GM21526 (cell line): ENCODE measurements at regions not wholly inside any gene's neighbourhood (a gene's known extent, or its start where the extent isn't known, plus 50 kb on each side); places are given as distances from the start of the nearest gene placed in this dataset.

ENCODE experiments used
- ATAC-seq: cut with Tn5 transposase; IDR thresholded peaks from one replicate; pipeline ENCODE4 v1.9.1; 2021; ENCODE audit warnings: moderate library complexity; ENCODE audit not compliant: unreplicated experiment, low FRiP score

DNA sequence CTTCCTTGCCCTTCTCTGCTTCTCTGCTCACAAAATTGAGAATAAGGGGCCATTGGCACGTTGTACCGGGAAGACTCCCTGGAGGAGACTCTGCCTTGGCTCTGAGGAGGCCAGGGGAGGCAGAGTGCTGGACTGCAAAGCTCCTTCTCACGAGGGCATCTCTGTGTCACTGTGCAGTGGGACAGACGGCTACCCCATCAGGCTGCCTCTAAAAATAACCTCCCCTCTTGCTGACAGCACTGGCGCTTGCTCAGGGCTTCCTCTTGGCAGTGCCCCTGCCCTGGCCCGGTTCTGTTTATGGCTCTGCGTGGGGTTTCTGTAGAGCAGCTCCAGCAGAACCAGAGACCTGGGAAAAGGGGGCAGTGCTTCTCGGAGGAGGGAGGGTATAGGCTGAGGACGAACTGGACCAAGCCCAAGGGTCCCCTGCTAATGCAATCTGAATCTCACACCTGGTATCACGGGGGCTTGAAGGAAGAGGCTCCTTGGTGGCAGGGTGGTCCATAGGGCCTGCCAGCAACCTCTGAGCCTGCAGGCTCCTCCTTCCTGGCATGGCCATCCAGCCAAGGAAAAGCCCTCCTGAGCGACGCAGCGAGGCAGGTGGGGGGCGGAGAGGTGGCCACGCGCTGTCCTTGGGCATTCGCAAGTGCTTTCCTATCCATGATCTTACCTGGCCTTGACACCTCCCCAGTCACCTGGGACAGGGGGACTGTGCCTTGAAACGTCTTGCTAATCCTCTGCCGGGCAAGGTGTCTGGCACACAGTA, 63.3 kb upstream of the TLE3 start:
- ATAC-seq = no peak

DNA sequence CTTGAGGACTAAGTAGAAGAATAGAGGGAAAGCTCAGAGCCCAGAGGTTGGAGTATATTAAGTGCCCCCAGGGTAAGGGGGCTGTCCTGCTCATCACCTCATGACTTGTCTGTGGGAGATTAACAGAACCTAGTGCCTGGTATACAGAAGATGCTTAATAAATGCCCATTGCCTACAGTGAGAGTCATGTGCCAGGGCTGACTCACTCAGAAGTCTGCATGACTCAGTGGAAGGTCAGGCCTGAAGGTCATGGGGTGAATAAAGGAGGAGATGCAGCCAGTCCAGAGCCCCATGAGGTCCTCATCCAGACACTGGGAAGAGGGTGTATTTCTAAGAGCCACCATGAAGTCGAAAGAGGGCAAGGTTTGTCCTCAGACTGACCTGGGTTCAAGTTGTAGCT, 62.5 kb upstream of the TLE3 start:
- ATAC-seq = no peak

DNA sequence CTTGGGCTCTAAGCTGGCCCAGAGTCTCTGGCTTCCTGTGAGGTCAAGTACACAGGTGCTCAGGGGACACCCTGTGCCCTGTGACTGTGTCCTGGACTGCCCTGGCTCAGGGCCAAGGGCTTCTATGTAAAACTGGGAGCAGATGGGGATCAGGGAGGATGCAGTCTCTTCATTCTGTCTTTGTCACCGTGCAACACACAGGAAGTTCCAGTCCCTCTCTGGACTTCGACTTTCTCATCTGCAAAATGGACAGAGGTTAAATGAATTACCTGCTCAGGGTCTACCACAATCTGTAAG, 61.9 kb upstream of the TLE3 start:
- ATAC-seq = no peak

DNA sequence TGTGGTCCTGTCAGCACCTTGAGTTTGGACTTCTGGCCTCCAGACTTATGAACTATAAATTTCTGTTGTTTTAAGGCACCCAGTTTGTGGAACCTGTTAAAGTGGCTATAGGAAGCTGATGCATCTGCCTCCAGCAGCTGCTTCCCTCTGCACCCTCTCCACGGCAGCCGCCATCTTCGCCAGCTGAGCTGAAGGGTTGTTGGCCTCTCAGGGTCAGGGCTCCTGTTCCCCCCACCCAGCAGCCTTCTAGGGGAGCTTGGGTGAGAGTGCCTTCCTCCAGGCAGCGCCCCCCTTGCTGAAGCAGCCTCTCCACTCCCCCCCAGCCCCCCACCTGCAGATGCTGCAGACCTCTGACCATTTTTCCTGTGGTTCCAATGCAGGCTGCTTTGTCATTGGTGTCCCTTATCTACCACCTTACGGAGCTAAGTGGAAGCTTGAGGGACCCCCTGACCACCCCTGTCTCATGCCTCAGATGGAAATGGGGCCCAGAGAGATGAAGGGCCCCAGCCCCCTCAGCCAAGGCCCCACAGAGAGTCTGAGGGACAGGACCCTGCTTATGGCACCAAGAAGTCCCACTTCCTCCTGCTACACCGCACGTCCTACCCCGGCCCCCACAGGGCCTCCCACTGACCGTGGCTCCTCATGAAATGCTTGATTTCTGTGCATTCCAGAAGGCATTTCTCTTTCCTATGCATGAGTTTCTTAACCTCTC, 61.4 kb upstream of the TLE3 start:
- no peak for ATAC-seq

DNA sequence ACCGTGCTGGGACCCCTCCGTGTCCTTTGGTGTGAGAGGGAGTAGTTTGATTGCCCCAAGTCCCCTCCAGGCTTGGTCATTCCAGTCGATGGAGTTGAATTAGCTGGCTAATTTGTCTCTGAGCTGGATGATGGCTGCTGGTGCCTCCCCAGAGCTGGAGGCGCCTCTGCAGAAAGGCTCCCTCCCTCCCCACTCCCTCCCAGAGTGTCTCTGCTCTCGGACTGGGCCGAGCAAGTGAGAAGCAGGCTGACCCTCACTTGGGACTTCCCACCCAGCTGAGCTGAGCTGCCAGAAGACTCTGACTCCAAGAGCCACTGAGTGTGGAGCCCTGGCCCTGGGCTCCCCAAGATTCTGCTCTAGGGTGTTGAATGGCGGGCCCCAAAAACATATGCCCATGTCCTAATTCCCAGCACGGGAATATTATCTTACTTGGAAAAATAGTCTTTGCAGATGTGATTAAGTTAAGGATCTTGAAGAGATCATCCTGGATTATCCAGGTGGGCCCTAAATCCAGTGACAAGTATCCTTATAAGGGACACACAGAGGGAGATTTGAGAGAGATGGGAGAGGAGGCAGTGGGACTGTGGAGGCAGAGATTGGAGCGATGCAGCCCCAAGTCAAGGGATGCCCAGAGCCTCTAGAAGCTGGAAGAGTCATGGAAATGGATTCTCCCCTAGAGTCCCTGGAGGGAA, 60.7 kb upstream of the TLE3 start:
- ATAC-seq = no peak

GRCh38 chr15:70156671-70157271, 59.1 kb upstream of the TLE3 start:
- no peak for ATAC-seq

DNA sequence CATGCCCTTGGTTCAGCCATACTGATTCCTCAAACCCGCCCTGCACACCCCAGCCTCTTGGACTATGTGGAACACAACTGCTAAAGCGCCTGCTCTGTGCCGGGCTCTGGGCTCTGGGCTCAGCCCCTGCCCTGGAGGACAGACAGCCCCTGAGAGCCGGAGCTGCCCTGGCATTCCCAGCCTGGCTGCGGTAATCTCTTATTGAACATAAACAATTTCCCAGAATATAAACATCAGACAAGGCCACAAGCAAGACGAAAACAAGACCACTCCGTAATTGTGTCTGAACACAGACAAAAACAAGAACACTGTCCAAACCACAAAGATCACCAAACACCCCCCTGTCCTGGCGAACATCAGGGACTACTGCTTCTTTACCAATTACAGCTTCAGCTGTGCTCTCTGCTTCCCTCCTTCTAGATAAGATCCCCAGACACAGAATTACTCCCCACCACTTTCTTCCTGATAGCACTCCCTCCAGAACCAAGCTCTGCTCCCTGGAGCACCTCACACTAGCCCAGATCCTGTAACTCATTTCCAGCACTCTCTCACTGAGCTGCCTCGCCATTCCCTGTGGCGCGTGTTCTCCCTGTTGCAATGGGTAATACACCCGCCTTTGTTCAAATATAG, 57.1 kb upstream of the TLE3 start:
- no peak for ATAC-seq

DNA sequence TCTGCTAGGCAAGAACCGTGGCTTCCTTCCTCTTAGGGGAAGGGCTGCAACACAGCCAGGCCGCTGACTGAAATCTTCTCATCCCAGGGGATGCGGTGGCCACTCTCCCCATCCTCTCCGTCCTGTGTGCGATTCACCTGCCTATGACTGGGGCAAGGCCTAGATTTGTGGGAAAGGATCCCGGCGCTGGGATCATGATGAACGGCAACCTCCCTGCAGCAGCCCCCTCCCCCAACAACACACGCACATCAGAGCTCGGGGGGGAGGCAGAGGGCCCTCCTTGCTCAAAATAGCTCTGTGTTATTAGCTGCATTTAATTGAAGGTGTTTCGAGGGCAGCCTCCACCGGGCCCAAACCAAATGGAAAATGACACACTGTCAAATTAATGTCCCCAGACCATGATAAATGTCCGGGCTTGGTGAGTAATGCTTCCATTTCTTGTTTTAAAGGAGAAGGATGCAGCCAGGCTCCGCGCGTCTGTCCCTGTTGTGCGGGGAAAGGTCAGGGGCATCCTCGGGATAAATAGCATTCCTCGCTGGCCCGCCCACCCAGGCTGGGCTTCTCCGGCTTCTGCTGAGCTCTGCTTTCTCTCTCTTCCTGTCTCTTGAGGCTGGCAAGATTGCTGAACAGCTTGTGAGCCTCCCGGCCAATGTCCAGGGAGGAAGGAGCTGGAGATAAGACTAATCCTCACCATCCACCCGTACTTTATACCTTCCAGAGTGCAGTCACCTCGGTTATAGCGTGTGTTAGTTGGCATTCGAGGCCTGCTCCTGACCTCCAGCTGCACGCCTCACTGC, 56.4 kb upstream of the TLE3 start:
- no peak for ATAC-seq

DNA sequence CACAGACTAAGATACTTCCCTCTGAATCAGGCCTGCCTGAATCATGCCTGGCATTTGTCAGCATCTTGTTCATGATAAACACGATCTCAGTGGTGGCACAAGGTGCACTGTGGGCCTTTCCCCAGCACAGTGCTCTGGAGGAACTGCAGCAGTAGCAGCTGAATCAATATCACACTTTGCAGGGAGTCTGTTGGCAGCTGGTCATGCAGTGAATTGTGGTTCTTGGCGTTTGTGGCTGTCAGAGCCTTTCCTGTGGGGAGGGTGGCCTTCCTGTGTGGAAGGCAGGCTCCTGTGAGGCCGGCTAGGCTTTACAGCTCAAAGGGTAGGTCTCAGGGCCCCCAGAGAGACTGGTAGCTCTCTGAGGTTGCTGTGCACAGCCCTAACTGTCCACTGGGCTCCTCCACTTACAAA, 54.4 kb upstream of the TLE3 start:
- ATAC-seq = no peak

DNA sequence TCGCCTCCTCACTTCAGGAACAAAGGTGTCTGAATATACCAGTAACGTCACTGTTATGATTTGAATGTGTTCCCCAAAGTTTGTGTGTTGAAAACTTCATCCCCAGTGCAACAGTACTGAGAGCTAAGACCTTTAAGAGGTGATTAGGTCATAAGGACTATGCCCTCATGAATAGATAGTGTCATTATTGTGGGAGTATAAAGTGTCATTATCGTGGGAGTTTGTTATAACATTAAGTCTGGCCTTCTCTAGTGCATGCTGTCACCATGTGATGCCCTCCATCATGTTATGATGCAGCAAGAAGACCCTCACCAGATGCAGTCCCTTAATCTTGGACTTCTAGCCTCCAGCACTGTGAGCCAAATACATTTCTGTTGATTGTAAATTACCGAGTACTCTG, 53.7 kb upstream of the TLE3 start:
- no peak for ATAC-seq

- no peak for ATAC-seq
These were observed 53.3 kb upstream of the TLE3 start for GRCh38 chr15:70151003-70151402.

GRCh38 chr15:70150405-70150747, 52.7 kb upstream of the TLE3 start:
- ATAC-seq = no peak

DNA sequence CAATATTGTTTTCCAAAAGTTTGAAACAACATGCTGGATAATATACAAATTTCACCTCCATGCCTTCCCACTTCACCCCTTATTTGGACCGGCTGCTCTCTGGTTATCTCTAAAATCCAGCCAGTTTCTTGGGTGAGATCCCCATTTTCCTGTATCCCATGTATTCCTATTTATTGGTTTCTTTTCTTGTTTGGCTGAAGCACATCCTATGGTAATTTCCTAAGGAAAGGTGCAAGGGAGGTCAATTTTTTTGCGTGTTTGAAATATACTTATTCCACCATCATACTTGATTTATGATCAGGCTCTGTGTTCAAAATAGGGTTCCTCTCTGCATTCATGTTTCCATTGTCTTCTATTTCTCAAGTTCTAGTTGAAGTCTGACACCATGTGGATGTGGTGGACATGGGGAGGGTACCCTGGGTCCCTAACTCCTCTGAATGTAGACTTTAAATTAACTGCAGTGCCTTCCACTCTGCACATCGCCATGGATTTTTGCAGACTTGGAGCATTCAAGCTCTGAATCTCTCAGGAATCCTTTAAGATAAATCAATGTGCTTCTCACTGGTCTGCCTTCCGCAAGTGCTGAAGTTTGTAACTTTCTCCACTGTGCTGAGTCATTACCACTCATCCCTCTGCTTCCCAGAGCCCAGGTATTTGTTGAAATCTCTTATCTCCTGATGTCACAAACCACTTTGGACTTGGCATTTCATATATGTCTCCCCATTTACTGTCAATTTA, 52.1 kb upstream of the TLE3 start:
- ATAC-seq = no peak

- ATAC-seq = no peak
These were observed 50.1 kb upstream of the TLE3 start for GRCh38 chr15:70147778-70148177.
